ENCODE measurements at regions not wholly inside any gene's neighbourhood (a gene's known extent, or its start where the extent isn't known, plus 50 kb on each side); places are given as distances from the start of the nearest gene placed in this dataset.
A peak's percentile ranks its signal among the peaks of the same experiment; 100 is the strongest.

DNA sequence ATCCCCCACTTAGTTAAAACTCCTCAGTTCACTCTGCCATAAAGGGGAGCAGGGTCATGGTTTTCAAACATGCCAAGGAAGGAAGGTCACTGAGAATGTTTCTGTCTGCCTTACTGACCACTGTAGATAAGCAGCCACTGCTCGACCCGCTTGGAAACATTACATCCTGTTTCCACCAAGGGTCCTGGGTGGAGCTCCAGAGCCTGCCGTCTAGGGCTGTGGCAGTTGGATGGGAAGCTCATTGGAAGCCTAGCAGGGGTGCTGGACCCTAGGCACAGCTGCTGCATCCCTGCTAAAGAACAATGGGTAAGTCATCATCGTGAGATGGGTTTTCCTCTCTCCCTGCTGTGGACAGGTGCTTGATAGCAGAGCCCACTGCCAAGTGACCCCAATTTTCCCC lies 76.0 kb upstream of the SRD5A3 start:
- intact Hi-C loops (cut with DNase I) = no loop called here
- Histone ChIP-seq H3K4me1 (replicated peaks in 1 of 2) (no peaks in the 10 kb centered on the region), H3K27ac (no peak overlapping the region), H3K4me3 (no peak overlapping the region), H3K36me3 (replicated peaks in 1 of 2) (no peaks in the 10 kb centered on the region), H3K27me3 (no peaks in the 10 kb centered on the region), H3K9me3 (replicated peaks in 1 of 3) (no peaks in the 10 kb centered on the region)
- peak in 4 of 7 donors; percentile 3 to 55 (median 16) for DNase-seq
- no peak for TF ChIP-seq POLR2A (IDR thresholded peaks at IDR 0.05)
- TF ChIP-seq, protein P1, sequence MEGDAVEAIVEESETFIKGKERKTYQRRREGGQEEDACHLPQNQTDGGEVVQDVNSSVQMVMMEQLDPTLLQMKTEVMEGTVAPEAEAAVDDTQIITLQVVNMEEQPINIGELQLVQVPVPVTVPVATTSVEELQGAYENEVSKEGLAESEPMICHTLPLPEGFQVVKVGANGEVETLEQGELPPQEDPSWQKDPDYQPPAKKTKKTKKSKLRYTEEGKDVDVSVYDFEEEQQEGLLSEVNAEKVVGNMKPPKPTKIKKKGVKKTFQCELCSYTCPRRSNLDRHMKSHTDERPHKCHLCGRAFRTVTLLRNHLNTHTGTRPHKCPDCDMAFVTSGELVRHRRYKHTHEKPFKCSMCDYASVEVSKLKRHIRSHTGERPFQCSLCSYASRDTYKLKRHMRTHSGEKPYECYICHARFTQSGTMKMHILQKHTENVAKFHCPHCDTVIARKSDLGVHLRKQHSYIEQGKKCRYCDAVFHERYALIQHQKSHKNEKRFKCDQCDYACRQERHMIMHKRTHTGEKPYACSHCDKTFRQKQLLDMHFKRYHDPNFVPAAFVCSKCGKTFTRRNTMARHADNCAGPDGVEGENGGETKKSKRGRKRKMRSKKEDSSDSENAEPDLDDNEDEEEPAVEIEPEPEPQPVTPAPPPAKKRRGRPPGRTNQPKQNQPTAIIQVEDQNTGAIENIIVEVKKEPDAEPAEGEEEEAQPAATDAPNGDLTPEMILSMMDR (IDR thresholded peaks at IDR 0.05) = no peak
- 45 to 68% (median 51%) methylated on average over 4 of the region's 4 CpGs for WGBS, 4 donors

DNA sequence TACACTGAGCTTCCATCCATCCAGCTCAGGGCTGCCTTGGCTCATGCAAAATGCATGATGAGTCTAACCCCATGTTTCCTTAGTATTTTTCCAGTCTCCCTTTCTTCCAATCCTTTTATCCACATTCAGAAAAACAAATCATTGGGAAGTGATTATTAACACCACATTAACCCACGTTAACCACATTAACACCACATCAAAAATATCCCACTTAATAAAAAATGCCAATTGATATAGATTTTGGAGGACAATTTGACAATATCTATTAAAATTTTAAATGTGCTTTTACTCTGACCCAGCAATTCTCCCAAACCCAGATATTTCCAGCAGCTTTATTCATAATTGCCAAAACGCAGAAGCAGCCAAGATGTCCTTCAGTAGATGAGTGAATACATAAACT lies 75.6 kb upstream of the SRD5A3 start:
- TF ChIP-seq POLR2A (IDR thresholded peaks at IDR 0.05) = no peak
- TF ChIP-seq, protein P1 (IDR thresholded peaks at IDR 0.05) = no peak
- no peak for DNase-seq
- no peaks in the 10 kb centered on the region for H3K9me3 ChIP-seq (replicated peaks in 1 of 3)
- no peaks in the 10 kb centered on the region for H3K27me3 ChIP-seq
- H3K36me3 ChIP-seq (replicated peaks in 1 of 2) = no peaks in the 10 kb centered on the region
- no peak overlapping the region for H3K27ac ChIP-seq
- no peak overlapping the region for H3K4me3 ChIP-seq
- WGBS, 4 donors = 68 to 73% (median 71%) methylated on average over 2 of the region's 2 CpGs
- H3K4me1 ChIP-seq (replicated peaks in 1 of 2) = no peaks in the 10 kb centered on the region
- intact Hi-C loops (cut with DNase I) = no loop called here

GRCh38 chr4:55272102-55272501 lies 73.9 kb upstream of the SRD5A3 start:
- H3K27me3 ChIP-seq = no peaks in the 10 kb centered on the region
- H3K36me3 ChIP-seq (replicated peaks in 1 of 2) = no peaks in the 10 kb centered on the region
- 69 to 81% (median 74%) methylated on average over 2 of the region's 2 CpGs for WGBS, 4 donors
- no peak overlapping the region for H3K4me3 ChIP-seq
- no peaks in the 10 kb centered on the region for H3K4me1 ChIP-seq (replicated peaks in 1 of 2)
- no peaks in the 10 kb centered on the region for H3K9me3 ChIP-seq (replicated peaks in 1 of 3)
- intact Hi-C loops (cut with DNase I) = no loop called here
- DNase-seq = no peak
- no peak overlapping the region for H3K27ac ChIP-seq
- no peak for TF ChIP-seq POLR2A (IDR thresholded peaks at IDR 0.05)
- TF ChIP-seq, protein P1 (IDR thresholded peaks at IDR 0.05) = no peak

DNA sequence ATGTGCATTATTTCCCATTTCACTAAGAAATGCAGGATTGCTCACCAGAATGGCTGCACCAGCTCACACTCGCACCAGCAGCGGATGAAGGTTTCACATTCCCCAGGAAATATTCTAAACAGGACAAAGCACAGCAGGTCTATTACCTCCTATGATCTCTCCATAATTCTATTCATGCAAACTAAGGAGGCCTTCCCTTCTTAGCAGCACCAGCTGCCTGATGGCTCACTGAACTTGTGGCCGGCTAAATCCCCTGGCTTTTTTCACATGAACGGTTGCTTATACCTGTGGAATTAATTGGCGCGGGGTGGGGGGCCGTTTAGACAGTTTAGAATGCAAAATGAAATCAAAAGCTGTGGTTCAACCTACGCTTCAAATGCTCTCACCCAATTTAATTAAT lies 73.5 kb upstream of the SRD5A3 start:
- no peak for DNase-seq
- 81 to 89% (median 83%) methylated on average over 8 of the region's 8 CpGs for WGBS, 4 donors
- TF ChIP-seq POLR2A (IDR thresholded peaks at IDR 0.05) = no peak
- TF ChIP-seq, protein P1 (IDR thresholded peaks at IDR 0.05) = no peak
- H3K4me3 ChIP-seq = no peak overlapping the region
- no peaks in the 10 kb centered on the region for H3K36me3 ChIP-seq (replicated peaks in 1 of 2)
- no peaks in the 10 kb centered on the region for H3K4me1 ChIP-seq (replicated peaks in 1 of 2)
- H3K27ac ChIP-seq = no peak overlapping the region
- intact Hi-C loops (cut with DNase I) = no loop called here
- no peaks in the 10 kb centered on the region for H3K9me3 ChIP-seq (replicated peaks in 1 of 3)
- H3K27me3 ChIP-seq = no peaks in the 10 kb centered on the region

Measured in adrenal gland (tissue), 9 donors.